Mesendoderm (in vitro differentiated cells): ENCODE measurements at regions not wholly inside any gene's neighbourhood (a gene's known extent, or its start where the extent isn't known, plus 50 kb on each side); places are given as distances from the start of the nearest gene placed in this dataset.

Experiments
- DNase-seq: peaks from one replicate; pipeline ENCODE4 v3.0.0; 2013
- H2AK5ac ChIP-seq: 2 replicates; pipeline ENCODE4 v1.6.1; 2013; ENCODE audit warnings: low read length, inconsistent platforms
- H2BK120ac ChIP-seq: 2 replicates; pipeline ENCODE4 v1.6.1; 2013; ENCODE audit warnings: low read depth, mild to moderate bottlenecking, low read length, moderate library complexity, mixed read lengths
- H2BK15ac ChIP-seq: replicated peaks from 2 replicates; pipeline ENCODE4 v1.6.1; 2013; ENCODE audit warnings: low read depth, mild to moderate bottlenecking, moderate library complexity
- H2BK5ac ChIP-seq: 2 replicates; pipeline ENCODE4 v1.6.1; 2013; ENCODE audit warnings: low read length, inconsistent platforms
- H3K18ac ChIP-seq: 2 replicates; pipeline ENCODE4 v1.6.1; 2013; ENCODE audit warnings: mild to moderate bottlenecking, low read length, mixed read lengths
- H3K23ac ChIP-seq: one replicate; pipeline ENCODE4 v1.6.1; 2013; ENCODE audit warnings: low read length
- H3K27ac ChIP-seq: 2 replicates; pipeline ENCODE4 v1.5.1; 2013; ENCODE audit warnings: low read depth, mild to moderate bottlenecking, inconsistent platforms, low read length, moderate library complexity
- H3K27me3 ChIP-seq: 2 replicates; pipeline ENCODE4 v1.6.1; 2013; ENCODE audit warnings: low read length, control low read depth, mild to moderate bottlenecking, inconsistent platforms; ENCODE audit not compliant: insufficient read depth, poor library complexity
- H3K36me3 ChIP-seq: 2 replicates; pipeline ENCODE4 v1.6.1; 2013; ENCODE audit warnings: low read length, inconsistent platforms; ENCODE audit not compliant: control insufficient read depth, insufficient read depth
- H3K4ac ChIP-seq: one replicate; pipeline ENCODE4 v1.6.1; 2013; ENCODE audit warnings: low read depth, mild to moderate bottlenecking, low read length, moderate library complexity
- H3K4me1 ChIP-seq: 2 replicates; pipeline ENCODE4 v1.6.1; 2013; ENCODE audit warnings: low read depth, low read length, inconsistent platforms; ENCODE audit not compliant: control insufficient read depth
- H3K4me2 ChIP-seq: 2 replicates; pipeline ENCODE4 v1.6.1; 2013; ENCODE audit warnings: low read length
- H3K4me3 ChIP-seq: 2 replicates; pipeline ENCODE4 v1.5.1; 2013; ENCODE audit warnings: mild to moderate bottlenecking, low read length
- H3K56ac ChIP-seq: one replicate; pipeline ENCODE4 v1.6.1; 2013; ENCODE audit warnings: low read length
- H3K79me1 ChIP-seq: 2 replicates; pipeline ENCODE4 v1.6.1; 2013; ENCODE audit warnings: low read length, inconsistent platforms
- H3K79me2 ChIP-seq: 2 replicates; pipeline ENCODE4 v1.6.1; 2013; ENCODE audit warnings: mild to moderate bottlenecking, low read length; ENCODE audit not compliant: control insufficient read depth, insufficient read depth
- H3K9ac ChIP-seq: 2 replicates; pipeline ENCODE4 v1.6.1; 2013; ENCODE audit warnings: low read length, inconsistent platforms
- H4K5ac ChIP-seq: one replicate; pipeline ENCODE4 v1.6.1; 2013; ENCODE audit warnings: low read length
- H4K8ac ChIP-seq: one replicate; pipeline ENCODE4 v1.6.1; 2013; ENCODE audit warnings: low read depth, mild to moderate bottlenecking, control low read depth, low read length, moderate library complexity
- whole genome bisulfite sequencing: extraction: QIAGEN DNeasy Blood & Tissue Kit; methylation state at CpG from one replicate; pipeline ENCODE4 v1.1.7; 2013; ENCODE audit warnings: low lambda C conversion rate, missing lambda C conversion rate; ENCODE audit not compliant: insufficient coverage; ENCODE audit errors: extremely low coverage; 5-methylcytosine and 5-hydroxymethylcytosine counted together

GRCh38 chr7:46210467-46210866 is 289.4 kb upstream of the IGFBP3 start:
- Histone ChIP-seq H3K79me1 (no peaks in the 10 kb centered on the region), H3K18ac (no peak overlapping the region), H3K4ac (no peak overlapping the region), H3K23ac (no peak overlapping the region), H3K27ac (no peak overlapping the region), H3K4me2 (no peak overlapping the region), H2BK5ac (no peak overlapping the region), H3K79me2 (no peaks in the 10 kb centered on the region), H3K56ac (no peak overlapping the region), H3K4me1 (no peaks in the 10 kb centered on the region), H3K27me3 (no peaks in the 10 kb centered on the region), H3K9ac (no peak overlapping the region), H3K36me3 (no peaks in the 10 kb centered on the region), H4K8ac (no peak overlapping the region), H2BK120ac (no peak overlapping the region), H2BK15ac (no peak overlapping the region), H4K5ac (no peak overlapping the region), H2AK5ac (no peak overlapping the region), H3K4me3 (no peak overlapping the region)
- WGBS, result no CpG with 5 or more reads among the region's 3 CpGs
- DNase-seq, result no peak

GRCh38 chr7:46209611-46210388 is 288.7 kb upstream of the IGFBP3 start:
- no peaks in the 10 kb centered on the region for H3K79me2 ChIP-seq
- no peak overlapping the region for H3K18ac ChIP-seq
- no peak overlapping the region for H3K4me2 ChIP-seq
- H3K23ac ChIP-seq, result no peak overlapping the region
- H3K4ac ChIP-seq, result no peak overlapping the region
- H3K27me3 ChIP-seq, result no peaks in the 10 kb centered on the region
- no peak overlapping the region for H3K56ac ChIP-seq
- DNase-seq, result no peak
- H4K5ac ChIP-seq, result no peak overlapping the region
- no peak overlapping the region for H4K8ac ChIP-seq
- no CpG with 5 or more reads among the region's 9 CpGs for WGBS
- no peaks in the 10 kb centered on the region for H3K79me1 ChIP-seq
- H3K9ac ChIP-seq, result no peak overlapping the region
- H3K27ac ChIP-seq, result no peak overlapping the region
- no peak overlapping the region for H2BK15ac ChIP-seq
- H2AK5ac ChIP-seq, result no peak overlapping the region
- H2BK120ac ChIP-seq, result no peak overlapping the region
- H2BK5ac ChIP-seq, result no peak overlapping the region
- H3K36me3 ChIP-seq, result no peaks in the 10 kb centered on the region
- H3K4me1 ChIP-seq, result no peaks in the 10 kb centered on the region
- no peak overlapping the region for H3K4me3 ChIP-seq

- Histone ChIP-seq H2BK5ac (no peak overlapping the region), H3K27me3 (no peaks in the 10 kb centered on the region), H3K23ac (no peak overlapping the region), H3K4me2 (no peak overlapping the region), H3K56ac (no peak overlapping the region), H2BK120ac (no peak overlapping the region), H3K4ac (no peak overlapping the region), H4K5ac (no peak overlapping the region), H3K79me1 (no peaks in the 10 kb centered on the region), H3K18ac (no peak overlapping the region), H3K79me2 (no peaks in the 10 kb centered on the region), H3K36me3 (no peaks in the 10 kb centered on the region), H3K4me3 (no peak overlapping the region), H3K9ac (no peak overlapping the region), H4K8ac (no peak overlapping the region), H2AK5ac (no peak overlapping the region), H2BK15ac (no peak overlapping the region), H3K27ac (no peak overlapping the region), H3K4me1 (no peaks in the 10 kb centered on the region)
- no peak for DNase-seq
- no CpG with 5 or more reads among the region's 12 CpGs for WGBS
Measured at GRCh38 chr7:46208635-46209525, 287.8 kb upstream of the IGFBP3 start.

- Histone ChIP-seq H3K27me3 (no peaks in the 10 kb centered on the region), H3K56ac (no peak overlapping the region), H2BK5ac (no peak overlapping the region), H2AK5ac (no peak overlapping the region), H4K5ac (no peak overlapping the region), H4K8ac (no peak overlapping the region), H3K4me2 (no peak overlapping the region), H3K9ac (no peak overlapping the region), H3K4ac (no peak overlapping the region), H3K27ac (no peak overlapping the region), H3K23ac (no peak overlapping the region), H3K4me1 (no peaks in the 10 kb centered on the region), H3K4me3 (no peak overlapping the region), H2BK120ac (no peak overlapping the region), H3K36me3 (no peaks in the 10 kb centered on the region), H2BK15ac (no peak overlapping the region), H3K18ac (no peak overlapping the region), H3K79me1 (no peaks in the 10 kb centered on the region), H3K79me2 (no peaks in the 10 kb centered on the region)
- DNase-seq, result no peak
- no CpG with 5 or more reads among the region's 5 CpGs for whole genome bisulfite sequencing
Measured at GRCh38 chr7:46207931-46208634, 287.0 kb upstream of the IGFBP3 start.

GRCh38 chr7:46206476-46207060 is 285.5 kb upstream of the IGFBP3 start:
- no CpG with 5 or more reads among the region's 4 CpGs for WGBS
- no peak overlapping the region for H3K27ac ChIP-seq
- no peak overlapping the region for H3K4me2 ChIP-seq

More at GRCh38 chr7:46206476-46207060, 285.5 kb upstream of the IGFBP3 start:
- Histone ChIP-seq H2BK120ac (no peak overlapping the region), H3K23ac (no peak overlapping the region), H3K18ac (no peak overlapping the region), H3K79me1 (no peaks in the 10 kb centered on the region), H3K9ac (no peak overlapping the region), H4K5ac (no peak overlapping the region), H2AK5ac (no peak overlapping the region), H3K4me3 (no peak overlapping the region), H3K27me3 (no peaks in the 10 kb centered on the region), H2BK5ac (no peak overlapping the region), H4K8ac (no peak overlapping the region), H3K4me1 (no peaks in the 10 kb centered on the region), H3K79me2 (no peaks in the 10 kb centered on the region), H2BK15ac (no peak overlapping the region), H3K36me3 (no peaks in the 10 kb centered on the region), H3K56ac (no peak overlapping the region), H3K4ac (no peak overlapping the region)
- DNase-seq, result no peak
